Lower lobe of right lung (tissue), 2 donors: ENCODE measurements at regions not wholly inside any gene's neighbourhood (a gene's known extent, or its start where the extent isn't known, plus 50 kb on each side); places are given as distances from the start of the nearest gene placed in this dataset.

Source experiments
- ATAC-seq, 2 donors: fragments of 200-7000 bp; cut with Tn5 transposase; one replicate each; pipeline ENCODE4 v1.9.1; 2020 to 2022; ENCODE audit warnings: mild to moderate bottlenecking in 2 of 2, moderate library complexity in 2 of 2
- DNase-seq: peaks from one replicate; pipeline ENCODE4 v3.0.0-alpha.2; 2020
- H3K27ac ChIP-seq: fragments of 200-600 bp; one replicate; pipeline ENCODE4 v1.8.0; 2022
- H3K27me3 ChIP-seq: fragments of 200-600 bp; one replicate; pipeline ENCODE4 v1.8.0; 2022; ENCODE audit warnings: low read depth
- H3K36me3 ChIP-seq: fragments of 200-600 bp; one replicate; pipeline ENCODE4 v1.8.0; 2022; ENCODE audit warnings: mild to moderate bottlenecking
- H3K4me1 ChIP-seq: fragments of 200-600 bp; one replicate; pipeline ENCODE4 v1.8.0; 2022
- H3K4me3 ChIP-seq: fragments of 200-600 bp; one replicate; pipeline ENCODE4 v1.8.0; 2022; ENCODE audit warnings: mild to moderate bottlenecking
- H3K9me3 ChIP-seq: fragments of 200-600 bp; one replicate; pipeline ENCODE4 v1.8.0; 2022
- intact Hi-C: fragments of 100-400 bp; cut with DNase I; formaldehyde crosslinking; loops from one replicate; pipeline ENCODE4 v1.11.0; 2022
- TF ChIP-seq, protein P1 (sequence below): fragments of 200-600 bp; IDR thresholded peaks from one replicate; pipeline ENCODE4 v1.8.0; 2022; ENCODE audit warnings: antibody characterized with exemption, mild to moderate bottlenecking
- donor health status: DM: no; HTN: yes; CAD: no; lungs with severe emphysema.

DNA sequence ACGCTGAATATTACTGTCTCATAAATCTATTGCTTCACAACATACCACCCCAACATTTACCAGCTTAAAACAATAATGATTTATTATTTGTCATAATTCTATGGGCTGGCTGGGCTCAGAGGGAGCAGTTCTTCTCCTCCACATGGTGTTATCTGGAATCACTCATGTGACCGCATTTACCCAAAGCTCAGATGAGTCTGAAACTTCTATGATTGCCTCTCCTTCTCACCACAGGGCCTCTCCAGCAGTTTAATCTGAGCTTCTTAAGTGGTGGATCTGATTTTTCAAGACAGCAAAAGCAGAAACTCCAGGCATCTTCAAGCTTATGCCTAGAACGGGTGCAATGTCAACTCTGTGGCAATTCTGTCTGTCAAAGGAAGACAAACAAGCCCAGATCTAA is 210.3 kb upstream of the ADRA1B start:
- intact Hi-C loops = no loop called here
- no peak overlapping the region for H3K27ac ChIP-seq
- no peaks in the 10 kb centered on the region for H3K36me3 ChIP-seq
- no peaks in the 10 kb centered on the region for H3K27me3 ChIP-seq
- TF ChIP-seq, protein P1, sequence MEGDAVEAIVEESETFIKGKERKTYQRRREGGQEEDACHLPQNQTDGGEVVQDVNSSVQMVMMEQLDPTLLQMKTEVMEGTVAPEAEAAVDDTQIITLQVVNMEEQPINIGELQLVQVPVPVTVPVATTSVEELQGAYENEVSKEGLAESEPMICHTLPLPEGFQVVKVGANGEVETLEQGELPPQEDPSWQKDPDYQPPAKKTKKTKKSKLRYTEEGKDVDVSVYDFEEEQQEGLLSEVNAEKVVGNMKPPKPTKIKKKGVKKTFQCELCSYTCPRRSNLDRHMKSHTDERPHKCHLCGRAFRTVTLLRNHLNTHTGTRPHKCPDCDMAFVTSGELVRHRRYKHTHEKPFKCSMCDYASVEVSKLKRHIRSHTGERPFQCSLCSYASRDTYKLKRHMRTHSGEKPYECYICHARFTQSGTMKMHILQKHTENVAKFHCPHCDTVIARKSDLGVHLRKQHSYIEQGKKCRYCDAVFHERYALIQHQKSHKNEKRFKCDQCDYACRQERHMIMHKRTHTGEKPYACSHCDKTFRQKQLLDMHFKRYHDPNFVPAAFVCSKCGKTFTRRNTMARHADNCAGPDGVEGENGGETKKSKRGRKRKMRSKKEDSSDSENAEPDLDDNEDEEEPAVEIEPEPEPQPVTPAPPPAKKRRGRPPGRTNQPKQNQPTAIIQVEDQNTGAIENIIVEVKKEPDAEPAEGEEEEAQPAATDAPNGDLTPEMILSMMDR = no peak
- no peaks in the 10 kb centered on the region for H3K4me1 ChIP-seq
- no peak overlapping the region for H3K4me3 ChIP-seq
- no peaks in the 10 kb centered on the region for H3K9me3 ChIP-seq
- DNase-seq (no peak), ATAC-seq (no peak)

DNA sequence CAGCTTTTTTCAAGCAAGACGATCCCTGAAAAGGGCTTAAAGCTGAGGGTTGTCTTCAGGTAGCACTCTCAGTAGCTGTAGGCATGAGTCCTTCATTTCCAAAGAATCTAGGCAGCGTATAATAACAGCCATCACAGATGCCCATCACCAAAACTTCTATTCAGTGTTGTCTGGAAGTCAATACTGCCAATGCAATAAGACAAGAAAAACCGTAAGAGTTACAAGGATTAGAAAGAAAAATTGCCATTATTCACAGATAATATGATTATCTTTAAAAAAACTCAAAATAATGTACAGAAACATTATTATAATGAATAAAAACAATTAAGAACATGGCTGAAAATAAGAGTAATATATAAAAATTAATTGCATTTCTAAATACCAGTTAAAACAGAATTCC is 208.2 kb upstream of the ADRA1B start:
- no peak for DNase-seq
- no peaks in the 10 kb centered on the region for H3K36me3 ChIP-seq
- H3K4me3 ChIP-seq = no peak overlapping the region
- ATAC-seq = no peak
- no peaks in the 10 kb centered on the region for H3K9me3 ChIP-seq
- intact Hi-C loops = no loop called here
- H3K27me3 ChIP-seq = no peaks in the 10 kb centered on the region
- no peaks in the 10 kb centered on the region for H3K4me1 ChIP-seq
- no peak overlapping the region for H3K27ac ChIP-seq
- TF ChIP-seq, protein P1 = no peak

DNA sequence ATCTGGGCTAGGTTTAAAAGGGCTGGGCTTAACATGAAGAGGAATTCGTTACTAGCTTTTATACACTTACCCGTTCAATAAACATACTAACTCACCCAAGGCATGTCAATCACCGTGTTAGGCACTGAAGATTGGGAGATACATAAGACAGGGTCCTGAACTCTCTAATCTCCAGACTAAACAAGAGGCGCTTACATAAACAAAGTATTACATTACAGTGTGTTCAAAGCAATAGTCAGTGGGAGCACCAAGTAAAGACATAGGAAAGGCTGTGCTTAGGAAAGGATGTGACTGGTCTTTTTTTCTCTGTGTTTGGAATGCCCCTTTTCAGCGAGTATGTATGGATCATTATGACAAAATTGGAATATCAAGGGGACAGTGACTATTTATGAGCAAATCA is 203.6 kb upstream of the ADRA1B start:
- H3K27ac ChIP-seq = no peak overlapping the region
- DNase-seq (no peak), ATAC-seq (no peak)
- no peaks in the 10 kb centered on the region for H3K36me3 ChIP-seq
- intact Hi-C loops = no loop called here
- TF ChIP-seq, protein P1 = no peak
- no peak overlapping the region for H3K4me3 ChIP-seq
- no peaks in the 10 kb centered on the region for H3K4me1 ChIP-seq
- no peaks in the 10 kb centered on the region for H3K9me3 ChIP-seq
- H3K27me3 ChIP-seq = no peaks in the 10 kb centered on the region

DNA sequence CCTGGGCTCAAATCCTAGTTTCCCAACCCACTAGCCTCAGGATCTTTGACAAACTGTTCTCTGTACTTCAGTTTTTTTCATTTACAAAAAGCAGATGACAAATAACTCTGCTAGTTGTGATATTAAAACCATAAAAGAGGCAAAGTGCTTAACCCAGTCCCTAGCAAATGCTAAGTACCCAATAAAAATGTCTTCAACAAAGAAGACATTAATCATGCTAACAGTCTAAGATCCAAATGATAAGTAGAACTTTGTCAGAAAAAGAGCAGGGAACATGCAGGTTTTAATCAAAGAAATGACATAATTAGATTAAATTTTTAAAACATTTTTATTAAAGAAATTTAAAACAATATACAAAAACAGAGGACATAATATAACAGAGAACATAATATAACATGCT is 203.0 kb upstream of the ADRA1B start:
- Histone ChIP-seq H3K4me1 (no peaks in the 10 kb centered on the region), H3K27me3 (no peaks in the 10 kb centered on the region), H3K4me3 (no peak overlapping the region), H3K36me3 (no peaks in the 10 kb centered on the region), H3K27ac (no peak overlapping the region), H3K9me3 (no peaks in the 10 kb centered on the region)
- no peak for ATAC-seq
- TF ChIP-seq, protein P1 = no peak
- intact Hi-C loops = no loop called here
- DNase-seq = no peak

DNA sequence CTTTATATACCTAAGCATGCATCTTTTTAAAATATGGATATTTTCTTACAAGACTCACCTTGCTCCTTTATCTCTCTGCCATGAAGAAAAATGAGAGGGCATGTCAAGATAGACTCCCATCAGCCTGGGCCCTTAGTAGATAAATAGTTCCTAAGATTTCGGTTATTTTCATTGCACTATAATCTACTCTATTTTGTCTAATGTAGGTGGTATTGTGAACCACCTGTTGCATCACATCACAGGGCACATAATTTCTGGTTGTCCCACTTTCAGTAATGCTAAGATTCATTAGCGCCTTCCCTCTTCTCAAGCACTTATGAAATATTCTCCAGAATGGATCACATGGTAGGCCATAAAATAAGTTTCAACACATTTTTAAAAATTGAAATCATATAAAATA is 202.5 kb upstream of the ADRA1B start:
- no peak overlapping the region for H3K27ac ChIP-seq
- DNase-seq = no peak
- TF ChIP-seq, protein P1 = no peak
- intact Hi-C loops = no loop called here
- no peak for ATAC-seq
- no peaks in the 10 kb centered on the region for H3K27me3 ChIP-seq
- no peaks in the 10 kb centered on the region for H3K9me3 ChIP-seq
- H3K4me1 ChIP-seq = no peaks in the 10 kb centered on the region
- H3K4me3 ChIP-seq = no peak overlapping the region
- H3K36me3 ChIP-seq = no peaks in the 10 kb centered on the region

DNA sequence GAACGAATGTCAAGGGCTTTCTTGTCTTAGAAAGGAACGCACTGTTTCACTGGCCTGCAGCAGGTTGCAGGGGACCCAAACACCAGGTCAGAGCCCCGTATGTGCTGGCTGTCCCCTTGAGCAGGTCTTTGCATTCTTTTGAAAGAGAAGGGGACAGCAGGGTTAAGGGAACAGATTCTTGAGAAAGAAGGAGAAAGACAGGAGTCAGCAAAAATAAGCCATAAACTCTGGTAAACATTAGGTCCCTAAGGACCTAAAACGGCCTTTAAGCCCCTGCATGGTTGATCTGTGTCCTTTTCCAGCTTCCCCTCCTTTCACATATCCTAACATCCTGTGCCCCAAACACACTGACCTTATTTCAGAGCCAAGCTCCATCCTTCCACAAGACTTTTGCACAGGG is 190.8 kb upstream of the ADRA1B start:
- H3K4me1 ChIP-seq = no peaks in the 10 kb centered on the region
- DNase-seq (no peak), ATAC-seq (no peak)
- no peak overlapping the region for H3K4me3 ChIP-seq
- H3K9me3 ChIP-seq = no peaks in the 10 kb centered on the region
- no peaks in the 10 kb centered on the region for H3K36me3 ChIP-seq
- TF ChIP-seq, protein P1 = no peak
- no peak overlapping the region for H3K27ac ChIP-seq
- intact Hi-C loops = no loop called here
- H3K27me3 ChIP-seq = no peaks in the 10 kb centered on the region
